Nephron progenitor cell (in vitro differentiated cells): ENCODE measurements at regions not wholly inside any gene's neighbourhood (a gene's known extent, or its start where the extent isn't known, plus 50 kb on each side); places are given as distances from the start of the nearest gene placed in this dataset.

Experiments used
- DNase-seq: peaks from one replicate; pipeline ENCODE4 v3.0.0; 2021
- H3K27ac Mint-ChIP-seq: 2 replicates; pipeline ENCODE4 v1.8.0; 2021; ENCODE audit warnings: mild to moderate bottlenecking, moderate library complexity, mixed read lengths
- H3K27me3 Mint-ChIP-seq: 2 replicates; pipeline ENCODE4 v1.8.0; 2021; ENCODE audit warnings: mild to moderate bottlenecking, low read depth, mixed read lengths; ENCODE audit not compliant: poor library complexity
- H3K36me3 Mint-ChIP-seq: 2 replicates; pipeline ENCODE4 v1.8.0; 2021; ENCODE audit warnings: low read depth, mixed read lengths
- H3K4me1 Mint-ChIP-seq: 2 replicates; pipeline ENCODE4 v1.8.0; 2021; ENCODE audit warnings: mixed read lengths
- H3K4me3 Mint-ChIP-seq: 2 replicates; pipeline ENCODE4 v1.8.0; 2021; ENCODE audit warnings: mild to moderate bottlenecking, moderate library complexity, mixed read lengths
- H3K9me3 Mint-ChIP-seq: 2 replicates; pipeline ENCODE4 v1.8.0; 2021; ENCODE audit warnings: mild to moderate bottlenecking, moderate library complexity, mixed read lengths
- CTCF ChIP-seq: fragments of 200-600 bp; sonication (generic); IDR thresholded peaks from 2 replicates; pipeline ENCODE4 v1.5.0; 2021; ENCODE audit warnings: antibody characterized with exemption

GRCh38 chr5:29777373-29777772 lies 1416.1 kb upstream of the CDH6 start:
- Mint-ChIP-seq H3K4me3 (no peak overlapping the region), H3K36me3 (no peaks in the 10 kb centered on the region), H3K4me1 (peaks cover 4% of the 10 kb centered on the region), H3K27me3 (peaks cover 4% of the 10 kb centered on the region), H3K27ac (no peak overlapping the region), H3K9me3 (no peaks in the 10 kb centered on the region)
- no peak for DNase-seq
- TF ChIP-seq CTCF = no peak

- Mint-ChIP-seq H3K27ac (no peak overlapping the region), H3K4me3 (no peak overlapping the region), H3K9me3 (no peaks in the 10 kb centered on the region), H3K27me3 (peaks cover 4% of the 10 kb centered on the region), H3K36me3 (no peaks in the 10 kb centered on the region), H3K4me1 (no peaks in the 10 kb centered on the region)
- no peak for DNase-seq
- TF ChIP-seq CTCF = no peak
These were observed 1422.5 kb upstream of the CDH6 start for GRCh38 chr5:29770936-29771335.

DNA sequence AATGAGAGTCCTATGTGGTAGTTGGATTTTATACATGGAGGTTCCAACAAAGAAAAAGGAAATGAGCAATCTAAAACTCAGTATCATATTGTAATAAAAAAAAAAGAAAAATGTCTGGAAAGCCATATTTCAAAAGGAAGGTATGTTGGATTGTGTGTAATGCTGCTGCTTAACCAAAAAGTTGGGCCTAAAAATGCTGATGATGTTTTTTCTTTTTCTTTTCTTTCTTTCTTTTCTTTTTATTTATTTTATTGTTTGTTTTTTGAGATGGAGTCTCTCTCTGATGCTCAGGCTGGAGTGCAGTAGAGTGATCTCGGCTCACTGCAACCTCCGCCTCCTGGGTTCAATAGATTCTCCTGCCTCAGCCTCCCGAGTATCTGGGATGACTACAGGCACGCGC lies 1424.0 kb upstream of the CDH6 start:
- no peaks in the 10 kb centered on the region for H3K4me1 Mint-ChIP-seq
- no peak for TF ChIP-seq CTCF
- no peaks in the 10 kb centered on the region for H3K36me3 Mint-ChIP-seq
- H3K27me3 Mint-ChIP-seq = no peaks in the 10 kb centered on the region
- H3K27ac Mint-ChIP-seq = no peak overlapping the region
- H3K4me3 Mint-ChIP-seq = no peak overlapping the region
- DNase-seq = no peak
- H3K9me3 Mint-ChIP-seq = no peaks in the 10 kb centered on the region

DNA sequence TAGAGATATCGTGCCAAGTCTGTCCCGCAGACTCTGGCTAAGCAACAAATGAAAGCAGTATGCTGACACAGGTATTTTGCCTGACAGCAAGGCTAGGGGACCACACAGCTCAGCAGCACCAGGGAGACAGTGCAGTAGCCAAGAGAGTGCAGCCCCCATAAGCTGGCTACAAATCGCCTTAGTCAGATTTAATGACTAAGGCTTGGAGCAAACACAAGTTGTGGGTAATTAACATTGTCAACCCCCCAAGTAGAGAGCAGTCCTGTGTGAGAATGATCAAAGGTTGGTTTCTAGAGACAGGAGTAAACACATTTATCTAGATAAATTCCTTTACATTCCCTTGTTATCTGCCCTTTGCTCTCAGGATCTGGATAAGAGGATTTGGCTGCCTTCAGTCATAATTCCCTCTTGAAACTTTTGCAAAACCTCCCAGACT lies 1434.5 kb upstream of the CDH6 start:
- Mint-ChIP-seq H3K4me1 (peaks cover 4% of the 10 kb centered on the region), H3K4me3 (no peak overlapping the region), H3K27me3 (no peaks in the 10 kb centered on the region), H3K9me3 (peaks cover 6% of the 10 kb centered on the region), H3K36me3 (no peaks in the 10 kb centered on the region), H3K27ac (no peak overlapping the region)
- peak; percentile 2 for DNase-seq
- TF ChIP-seq CTCF = no peak

DNA sequence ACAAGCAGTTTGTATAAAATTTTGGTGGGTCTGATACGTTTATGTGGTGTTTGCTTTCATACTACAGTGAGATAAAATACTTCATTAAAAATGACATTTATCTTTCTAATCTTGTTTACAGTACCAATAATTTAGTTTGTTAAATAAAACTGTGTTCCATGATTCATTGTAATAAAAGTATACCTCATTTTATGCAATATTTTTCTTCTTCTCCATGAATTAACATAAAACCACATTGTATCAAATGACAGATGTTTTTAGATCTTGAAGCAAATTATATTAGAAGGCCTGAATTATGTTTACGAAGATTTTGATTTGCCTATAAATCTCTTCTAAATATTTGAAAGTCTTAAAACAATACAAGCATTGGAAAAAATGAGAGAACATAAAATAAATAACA lies 1443.0 kb upstream of the CDH6 start:
- H3K36me3 Mint-ChIP-seq = no peaks in the 10 kb centered on the region
- TF ChIP-seq CTCF = no peak

GRCh38 chr5:29744618-29745017 lies 1448.9 kb upstream of the CDH6 start:
- no peak overlapping the region for H3K27ac Mint-ChIP-seq
- H3K27me3 Mint-ChIP-seq = peaks cover 2% of the 10 kb centered on the region
- no peak overlapping the region for H3K4me3 Mint-ChIP-seq
- H3K36me3 Mint-ChIP-seq = no peaks in the 10 kb centered on the region
- H3K4me1 Mint-ChIP-seq = no peaks in the 10 kb centered on the region
- H3K9me3 Mint-ChIP-seq = no peaks in the 10 kb centered on the region
- no peak for DNase-seq
- TF ChIP-seq CTCF = no peak

More for the DNA sequence above, 1443.0 kb upstream of the CDH6 start:
- no peak overlapping the region for H3K4me3 Mint-ChIP-seq
- H3K9me3 Mint-ChIP-seq = peaks cover 9% of the 10 kb centered on the region
- H3K4me1 Mint-ChIP-seq = no peaks in the 10 kb centered on the region
- DNase-seq = no peak
- H3K27ac Mint-ChIP-seq = no peak overlapping the region
- no peaks in the 10 kb centered on the region for H3K27me3 Mint-ChIP-seq
